A673 (cell line): ENCODE measurements at regions not wholly inside any gene's neighbourhood (a gene's known extent, or its start where the extent isn't known, plus 50 kb on each side); places are given as distances from the start of the nearest gene placed in this dataset.

Source experiments
- CTCF ChIP-seq: fragments of 300-800, 200-600 bp; sonication (generic); conservative IDR thresholded peaks from 2 replicates; pipeline ENCODE4 v1.5.1; 2017; ENCODE audit warnings: low read depth, mild to moderate bottlenecking, antibody characterized with exemption, low read length, moderate library complexity, mixed read lengths
- EZH2 ChIP-seq: fragments of 200-600 bp; sonication (generic); IDR thresholded peaks from 2 replicates; pipeline ENCODE4 v1.6.1; 2017; ENCODE audit warnings: borderline replicate concordance, low read depth, mild to moderate bottlenecking, mixed read lengths, antibody characterized with exemption, low read length; ENCODE audit not compliant: poor library complexity, severe bottlenecking

DNA sequence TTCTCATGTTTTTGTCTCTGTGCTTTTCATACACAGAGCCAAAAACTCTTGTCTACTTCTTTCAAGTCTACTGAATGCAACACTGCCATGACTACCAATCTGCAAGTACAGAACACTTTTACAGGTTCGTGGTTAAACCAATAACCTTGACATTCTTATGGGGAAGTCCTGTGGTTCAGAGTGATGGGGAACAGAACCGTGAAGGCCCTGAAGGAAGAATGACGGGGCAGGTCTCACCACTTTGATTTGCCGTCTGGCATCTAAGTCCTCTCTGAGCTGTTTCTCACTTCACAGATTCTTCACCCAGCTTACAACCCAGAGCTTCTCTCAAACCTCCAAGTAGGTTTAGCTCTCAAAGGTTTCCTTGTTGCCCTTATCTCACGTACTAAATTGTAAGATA is 117.5 kb upstream of the SNTG2 start:
- TF ChIP-seq EZH2 (no peak), CTCF (no peak)
